HG03571 (cell line): ENCODE measurements at regions not wholly inside any gene's neighbourhood (a gene's known extent, or its start where the extent isn't known, plus 50 kb on each side); places are given as distances from the start of the nearest gene placed in this dataset.
"Not testable (repeated sequence)": the region's sequence is repeated elsewhere in the genome, so short reads cannot be mapped to it uniquely, and the experiment has no call there.

Experiments used
- ATAC-seq: cut with Tn5 transposase; IDR thresholded peaks from one replicate; pipeline ENCODE4 v1.9.1; 2021; ENCODE audit not compliant: unreplicated experiment

DNA sequence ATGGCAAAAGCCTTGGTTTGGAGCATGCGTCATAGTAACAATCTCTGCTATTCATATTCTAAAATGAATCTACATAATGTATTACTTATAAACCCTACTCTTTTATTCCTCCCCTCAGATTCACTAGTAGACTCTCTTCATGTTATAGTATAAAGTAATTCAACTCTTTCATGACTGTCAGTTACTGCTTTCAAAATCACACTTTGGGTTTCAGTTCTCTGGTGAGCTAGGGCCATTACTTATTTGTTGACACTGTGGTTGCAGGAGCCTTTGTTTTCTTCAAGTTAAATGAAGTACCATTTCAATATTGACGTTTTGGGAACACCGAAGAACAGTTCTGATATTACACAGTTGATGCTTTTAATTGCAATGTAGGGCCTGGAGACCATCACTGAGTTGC is 378.4 kb downstream of the DDX10 start:
- ATAC-seq: no peak

DNA sequence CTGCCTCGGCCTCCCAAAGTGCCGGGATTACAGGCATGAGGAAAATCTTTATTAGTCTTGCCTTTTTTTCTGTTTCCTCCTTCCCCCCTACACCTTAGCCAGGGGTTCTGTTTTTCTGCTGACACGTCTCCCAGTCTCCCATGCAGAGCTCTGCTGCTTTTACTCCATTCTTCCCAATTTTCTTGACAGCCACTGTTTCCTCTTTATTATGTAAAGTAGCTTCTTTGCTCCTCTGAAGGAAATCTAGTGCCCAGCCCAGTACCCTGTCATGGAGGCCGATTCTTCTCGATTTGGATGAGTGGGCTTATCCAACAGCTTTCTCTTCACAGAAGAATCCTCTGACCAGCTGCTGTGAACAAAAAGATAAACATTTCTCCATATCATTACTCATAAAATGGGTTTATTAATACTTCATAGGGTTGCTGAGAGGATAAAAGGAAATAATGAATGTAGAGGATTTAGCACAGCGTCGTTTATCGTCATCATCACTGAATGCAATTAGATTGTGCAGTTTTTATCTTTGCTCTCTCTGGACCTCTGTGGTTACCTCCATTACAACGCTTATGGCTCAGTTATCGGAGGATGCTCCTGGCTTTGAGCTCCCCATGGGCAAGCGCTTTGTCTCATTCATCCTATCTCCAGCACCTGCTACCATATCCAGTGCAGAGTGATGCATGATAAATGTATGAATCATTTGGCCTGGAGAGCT is 375.6 kb upstream of the C11orf87 start:
- ATAC-seq: no peak

DNA sequence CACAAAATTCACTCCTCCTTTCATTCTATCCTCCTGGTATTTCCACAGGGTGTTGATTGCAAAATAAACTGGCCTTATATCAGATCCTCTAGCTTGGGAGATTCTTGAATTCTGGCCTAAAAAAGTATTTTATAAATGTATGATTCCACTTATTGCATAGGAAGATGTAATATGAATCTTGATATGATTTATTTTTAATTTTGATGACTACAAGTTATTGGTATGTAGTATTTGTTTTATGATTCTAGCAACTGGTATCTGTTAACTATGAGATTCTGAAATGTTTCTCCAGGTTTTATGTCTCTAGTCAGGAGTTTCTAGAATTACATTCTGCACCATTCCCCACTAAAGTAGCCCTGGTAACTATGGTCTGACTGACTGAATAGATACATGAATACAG is 373.9 kb upstream of the C11orf87 start:
- no peak for ATAC-seq

DNA sequence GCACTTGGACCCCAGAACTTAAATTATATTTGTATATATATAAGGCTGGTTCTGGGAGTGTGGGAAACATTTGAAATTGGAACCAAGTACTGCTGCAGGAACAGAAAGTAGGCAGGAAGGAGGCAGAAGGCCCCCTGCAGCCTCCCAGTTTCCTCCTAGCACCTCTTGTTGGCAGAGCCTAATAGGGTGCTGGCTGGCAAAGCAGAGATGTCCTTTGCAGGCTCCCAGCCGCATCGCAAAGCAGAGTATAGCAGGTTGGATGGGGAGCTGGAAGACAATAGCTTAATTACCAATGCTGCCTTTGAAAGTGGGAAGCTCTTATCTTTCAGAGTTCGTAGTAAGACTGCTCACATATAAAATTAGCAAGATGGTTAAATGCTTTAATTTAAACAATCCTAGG is 370.8 kb upstream of the C11orf87 start:
- ATAC-seq: no peak

DNA sequence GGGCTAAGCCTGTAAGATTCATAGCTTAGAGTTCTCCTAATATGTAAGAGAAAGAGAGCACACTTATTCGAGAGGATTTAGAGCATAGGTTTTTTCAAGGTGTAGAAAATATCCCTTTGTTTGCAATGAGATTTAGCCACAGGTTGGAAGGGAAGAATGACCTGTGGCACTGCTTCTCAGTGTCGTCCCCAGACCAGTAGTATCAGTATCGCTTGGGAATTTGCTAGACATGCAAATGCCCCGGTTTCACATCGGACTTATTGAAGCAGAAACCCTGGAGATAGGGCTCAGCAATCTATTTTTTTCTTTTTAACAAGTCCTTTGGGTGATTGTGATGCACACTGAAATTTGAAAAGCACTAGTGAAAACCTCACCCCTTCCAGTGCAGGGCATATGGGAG is 362.6 kb upstream of the C11orf87 start:
- no peak for ATAC-seq

DNA sequence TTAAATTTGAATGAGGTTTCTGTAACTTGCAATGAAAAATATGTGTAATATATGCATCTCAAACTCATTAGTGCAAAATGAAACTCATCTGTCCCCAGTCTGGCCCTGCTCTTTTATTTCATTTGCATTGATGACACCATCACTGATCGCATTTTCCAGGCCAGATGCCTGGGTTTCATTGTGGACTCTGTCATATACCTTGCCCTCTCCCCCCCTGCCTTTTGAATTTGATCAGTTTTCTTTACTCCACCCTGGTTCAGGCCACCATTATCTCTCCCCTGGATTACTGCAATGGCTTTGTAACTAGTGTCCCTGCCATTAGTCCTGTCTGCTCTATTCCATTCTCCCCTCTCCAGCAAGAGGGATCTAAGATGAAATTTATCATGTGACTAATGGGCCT is 360.6 kb upstream of the C11orf87 start:
- ATAC-seq: no peak

DNA sequence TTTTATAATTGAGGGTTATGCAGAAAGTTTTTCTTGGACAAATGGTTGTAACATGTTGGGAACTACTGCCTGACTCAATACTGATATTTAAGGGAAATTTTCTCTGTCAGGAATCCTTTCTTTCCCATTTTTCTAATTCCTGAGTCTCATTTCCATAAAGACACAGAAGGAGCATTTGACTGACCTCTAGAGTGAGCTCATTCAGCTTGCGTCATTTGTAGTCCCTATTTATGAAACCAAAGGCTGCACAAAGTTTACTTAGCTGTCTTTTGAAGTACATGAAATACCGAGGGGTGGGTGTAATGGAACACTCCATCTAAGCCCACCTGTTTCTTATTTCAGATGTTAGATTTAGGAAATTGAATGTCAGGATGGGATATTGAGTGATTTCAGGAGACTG is 359.5 kb upstream of the C11orf87 start:
- no peak for ATAC-seq

DNA sequence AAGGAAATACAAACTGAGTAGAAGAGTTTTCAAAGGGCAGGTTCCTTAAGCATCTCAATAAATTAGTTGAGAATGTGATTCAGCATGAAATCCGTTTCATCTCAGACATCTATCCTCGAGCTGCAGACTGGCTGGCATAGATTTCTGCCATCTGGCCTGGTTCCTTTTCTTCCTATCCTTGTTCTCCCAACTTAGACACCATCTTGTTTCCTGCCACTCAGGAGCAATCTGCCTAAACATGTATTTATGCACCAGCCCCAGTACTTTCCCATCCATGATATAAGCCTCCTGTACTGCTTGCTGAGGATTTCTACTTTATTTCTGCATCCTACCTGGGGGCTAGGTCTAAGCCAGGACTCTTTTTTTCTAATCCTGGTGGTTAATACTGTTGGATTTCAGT is 359.1 kb upstream of the C11orf87 start:
- no peak for ATAC-seq

DNA sequence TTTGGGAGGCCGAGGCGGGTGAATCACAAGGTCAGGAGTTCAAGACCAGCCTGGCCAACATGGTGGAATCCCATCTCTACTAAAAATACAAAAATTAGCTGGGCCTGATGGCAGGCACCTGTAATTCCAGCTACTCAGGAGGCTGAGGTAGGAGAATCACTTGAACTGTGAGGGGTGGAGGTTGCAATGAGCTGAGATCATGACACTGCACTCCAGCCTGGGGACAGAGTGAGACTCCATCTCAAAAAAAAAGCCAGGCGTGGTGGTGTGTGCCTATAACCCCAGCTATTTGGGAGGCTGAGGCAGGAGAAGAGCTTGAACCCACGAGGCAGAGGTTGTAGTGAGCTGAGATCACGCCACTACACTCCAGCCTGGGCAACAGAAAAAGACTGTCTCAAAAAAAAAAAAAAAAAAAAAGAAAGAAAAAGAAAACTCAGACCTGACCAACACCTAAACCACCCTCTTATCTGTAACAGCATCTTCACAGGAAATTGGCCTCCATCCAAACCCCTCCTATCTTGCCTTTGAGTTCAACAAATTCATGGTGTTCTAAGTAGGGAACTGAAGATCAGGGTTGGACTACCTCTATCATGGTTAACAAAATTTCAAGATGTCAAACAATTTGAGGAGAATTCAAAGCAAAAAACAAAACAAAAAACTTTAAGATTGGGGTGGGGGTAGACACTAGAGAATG is 357.2 kb upstream of the C11orf87 start:
- ATAC-seq: not testable (repeated sequence)

DNA sequence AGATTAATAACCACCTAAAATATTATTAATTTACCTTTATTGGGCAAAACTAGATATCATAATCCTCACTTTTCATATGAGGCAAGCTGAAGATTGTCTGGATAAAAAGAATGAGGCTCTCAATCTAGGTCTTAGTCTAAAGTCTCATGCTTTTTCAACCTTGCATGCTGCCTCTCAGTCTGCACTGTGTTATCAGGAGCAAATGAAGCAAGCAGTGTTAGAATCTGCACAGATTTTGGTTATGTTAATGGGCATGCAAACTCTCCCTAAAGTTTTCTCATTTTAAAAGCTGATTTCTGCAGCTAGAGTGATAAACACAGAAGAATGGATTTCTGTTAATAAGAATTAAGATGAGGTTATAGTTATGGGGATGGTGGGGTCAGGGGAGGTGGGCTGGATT is 350.7 kb upstream of the C11orf87 start:
- no peak for ATAC-seq

DNA sequence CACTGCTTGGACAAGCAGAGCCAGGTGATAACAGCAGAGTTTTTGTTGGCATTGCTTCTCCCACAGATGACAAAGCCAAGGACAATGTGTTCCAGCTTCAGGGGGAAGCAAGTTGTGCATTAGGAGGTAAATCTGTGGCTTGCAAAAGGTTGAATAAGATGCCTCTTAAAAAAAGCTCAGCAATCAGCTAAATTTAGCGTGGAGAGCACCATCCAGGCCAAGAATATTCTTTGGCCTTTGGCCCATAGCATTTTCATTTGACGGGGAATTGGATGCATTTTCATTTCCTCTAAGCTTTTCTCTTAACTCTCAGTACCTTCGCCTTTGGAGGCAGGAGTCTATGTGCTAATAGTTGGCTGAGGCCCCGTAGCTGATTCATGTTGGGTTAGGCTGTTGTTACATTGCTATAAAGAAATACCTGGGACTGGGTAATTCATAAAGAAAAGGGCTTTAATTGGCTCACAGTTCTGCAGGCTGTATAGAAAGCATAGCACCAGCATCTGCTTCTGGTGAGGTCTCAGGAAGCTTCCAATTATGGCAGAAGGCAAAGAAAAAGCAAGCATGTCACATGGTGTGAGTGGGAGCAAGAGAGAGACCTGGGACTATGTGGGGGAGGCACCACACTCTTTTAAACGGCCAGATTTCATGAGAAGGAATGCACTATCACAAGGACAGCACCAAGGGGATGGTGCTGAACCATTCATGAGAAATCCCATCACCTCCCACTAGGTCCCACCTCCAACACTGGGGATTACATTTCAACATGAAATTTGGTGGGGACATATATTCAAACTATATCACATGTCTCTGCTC is 350.1 kb upstream of the C11orf87 start:
- no peak for ATAC-seq

DNA sequence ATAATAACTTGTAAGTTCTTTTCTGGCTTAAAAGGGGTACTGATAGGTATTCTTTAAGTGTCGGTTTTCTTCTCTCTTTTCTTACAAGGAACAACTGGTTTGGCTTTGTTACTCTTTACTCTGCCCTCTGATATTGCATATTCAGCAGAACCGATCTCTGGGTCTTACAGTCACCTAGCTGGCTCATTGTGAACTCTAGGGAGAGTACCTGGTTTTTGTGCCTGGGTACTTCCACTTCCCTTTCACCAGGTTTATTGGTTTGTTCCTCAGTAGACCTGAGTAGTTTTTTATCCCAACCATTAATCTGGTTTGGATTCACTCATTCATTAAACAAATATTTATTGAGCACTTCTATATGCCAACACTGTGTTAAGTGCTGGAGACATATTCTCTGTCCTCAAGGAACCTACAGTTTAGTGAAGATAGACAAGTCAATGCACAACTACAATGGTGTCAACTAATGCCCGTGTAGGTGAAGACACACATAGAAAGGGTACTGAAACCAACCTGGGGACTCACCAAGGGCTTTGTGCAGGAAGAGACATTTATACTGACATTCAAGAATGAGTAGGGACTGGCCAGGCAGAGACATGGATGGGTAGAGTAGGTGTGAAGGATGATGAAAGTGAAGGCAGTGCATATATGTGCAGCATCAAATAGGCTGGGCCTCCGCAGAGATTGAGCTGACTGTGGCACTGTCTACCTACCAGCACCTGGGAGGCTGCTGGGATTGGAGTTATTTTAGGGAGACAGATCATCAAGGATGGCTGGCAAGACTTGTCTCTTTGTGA is 348.8 kb upstream of the C11orf87 start:
- no peak for ATAC-seq

DNA sequence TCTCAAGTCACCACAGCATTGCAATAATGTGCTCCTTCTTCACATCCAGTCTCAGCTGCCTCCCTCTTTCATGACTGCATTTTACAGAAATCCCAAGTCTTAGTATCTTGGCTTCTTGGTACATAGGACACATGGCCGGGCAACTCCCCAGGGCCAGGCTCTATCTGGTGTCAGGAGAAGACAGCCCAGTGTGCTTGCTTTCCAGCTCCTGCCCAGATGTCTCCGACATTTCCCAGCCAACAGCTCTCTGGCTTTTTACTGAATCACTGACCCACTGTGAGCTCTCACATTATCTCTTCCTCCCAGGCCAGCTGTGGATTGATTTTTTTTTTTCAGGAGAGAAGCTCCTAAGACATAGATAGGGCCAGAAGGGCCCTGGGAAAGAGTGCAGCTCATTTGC is 346.0 kb upstream of the C11orf87 start:
- no peak for ATAC-seq

DNA sequence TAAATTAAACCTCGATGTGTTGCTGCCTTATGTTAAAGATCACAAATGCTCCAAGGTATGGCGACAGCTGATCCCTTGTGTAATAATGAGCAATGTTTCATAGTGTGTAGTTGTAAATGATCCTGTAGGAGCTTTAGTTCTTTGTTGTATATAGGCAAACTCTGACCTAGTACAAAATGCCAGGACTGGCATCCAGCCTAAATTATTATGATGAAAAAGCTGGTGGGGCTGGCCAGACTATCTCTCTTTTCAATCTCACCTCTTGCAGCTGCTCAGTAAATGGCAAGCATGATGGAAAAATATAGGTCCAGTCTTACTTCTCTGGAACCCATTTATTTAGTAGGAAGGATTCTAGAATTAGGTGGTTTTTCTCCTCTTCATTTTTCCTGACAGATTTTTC is 345.1 kb upstream of the C11orf87 start:
- no peak for ATAC-seq

DNA sequence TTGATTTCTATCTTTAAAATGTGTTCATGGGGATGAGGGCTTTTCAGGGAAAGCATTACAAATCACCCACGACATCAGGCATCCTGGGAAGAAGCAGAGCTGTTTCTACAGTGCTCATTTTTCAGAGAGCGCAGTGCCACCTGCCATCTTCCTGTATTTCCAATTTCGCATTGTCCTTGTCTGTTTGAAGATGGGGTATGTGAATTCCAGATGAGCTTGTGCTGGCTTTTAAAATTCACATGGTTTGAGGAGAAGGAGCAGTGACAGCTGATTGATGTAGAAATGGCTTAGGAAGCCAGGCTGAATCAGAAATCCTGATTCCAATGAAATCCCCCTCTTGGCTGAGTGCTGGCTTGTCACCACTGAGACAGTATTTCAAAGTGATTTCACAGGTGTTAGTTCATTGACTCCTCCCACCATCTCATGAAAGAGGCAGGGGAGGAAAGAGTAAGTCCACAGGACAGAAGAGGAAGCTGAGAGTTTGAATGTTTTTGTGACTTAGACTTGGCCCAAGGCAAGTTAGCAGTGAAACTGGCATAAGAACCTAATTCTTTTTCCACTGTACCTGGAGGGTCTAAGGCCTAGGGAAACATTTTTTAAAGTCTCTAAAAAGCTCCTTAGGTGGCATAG is 344.6 kb upstream of the C11orf87 start:
- ATAC-seq: no peak

DNA sequence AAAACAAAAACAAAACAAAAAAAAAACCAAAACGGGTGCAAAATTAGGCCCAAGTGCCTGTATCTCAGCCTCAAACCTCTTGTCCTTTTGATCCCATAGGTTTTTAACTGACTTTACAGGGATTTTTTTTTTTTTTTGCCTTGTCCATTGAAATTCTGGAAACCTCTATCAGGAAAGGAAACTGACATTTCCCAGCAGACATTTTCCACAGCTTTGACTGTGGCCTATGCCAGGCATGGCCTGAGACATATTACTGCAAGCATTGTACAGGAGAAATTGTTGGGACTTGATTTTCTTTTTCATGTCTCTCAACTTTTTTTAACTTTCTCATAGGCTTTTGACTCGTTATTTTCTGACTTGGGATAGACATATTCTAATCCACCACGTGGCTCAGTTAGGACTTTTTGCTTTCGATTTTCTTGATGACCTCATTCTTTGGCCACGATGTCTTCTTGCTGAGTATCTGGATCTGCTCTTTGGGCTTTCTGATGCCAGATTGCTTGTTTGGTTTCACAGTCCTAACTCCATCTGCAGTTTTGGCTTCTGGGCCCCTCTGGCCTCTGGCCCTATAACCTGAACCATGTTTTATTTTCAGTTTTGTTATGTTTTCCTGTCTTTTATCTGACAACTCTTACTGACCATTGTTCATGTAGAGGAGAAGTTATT is 336.1 kb upstream of the C11orf87 start:
- ATAC-seq: no peak

DNA sequence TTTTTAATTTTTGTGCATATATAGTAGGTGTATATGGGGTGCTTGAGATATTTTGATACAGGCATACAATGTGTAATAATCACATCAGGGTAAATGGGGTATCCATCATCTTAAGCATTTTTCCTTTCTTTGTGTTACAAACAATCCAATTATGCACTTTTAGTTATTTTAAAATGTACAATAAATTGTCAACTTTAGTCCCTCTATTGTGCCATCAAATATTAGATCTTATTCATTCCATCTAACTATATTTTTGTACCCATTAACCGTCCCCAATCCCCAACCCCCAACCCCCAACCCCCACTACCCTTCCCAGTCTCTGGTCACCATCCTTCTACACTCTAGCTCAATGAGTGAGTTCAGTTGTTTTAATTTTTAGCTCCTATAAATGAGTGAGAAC is 335.1 kb upstream of the C11orf87 start:
- ATAC-seq: no peak

DNA sequence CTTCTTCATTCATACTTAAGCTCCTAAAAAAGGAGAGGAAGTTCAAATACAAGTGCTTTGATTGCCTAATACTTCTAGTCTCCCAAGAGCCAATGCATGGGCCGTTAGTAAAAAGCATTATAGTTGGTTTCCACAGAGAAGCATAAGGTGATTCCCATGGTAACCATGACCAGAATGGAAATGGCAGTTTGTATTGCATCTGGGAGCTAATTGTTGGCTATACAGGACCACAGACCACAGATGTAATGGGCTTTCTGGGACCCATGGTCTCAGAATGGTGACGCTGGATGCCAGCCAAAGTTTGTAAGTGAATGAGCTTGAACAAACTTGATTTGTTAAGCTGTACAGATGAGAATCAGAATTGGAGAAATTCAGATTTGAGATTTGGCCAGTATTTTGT is 333.9 kb upstream of the C11orf87 start:
- ATAC-seq: no peak

DNA sequence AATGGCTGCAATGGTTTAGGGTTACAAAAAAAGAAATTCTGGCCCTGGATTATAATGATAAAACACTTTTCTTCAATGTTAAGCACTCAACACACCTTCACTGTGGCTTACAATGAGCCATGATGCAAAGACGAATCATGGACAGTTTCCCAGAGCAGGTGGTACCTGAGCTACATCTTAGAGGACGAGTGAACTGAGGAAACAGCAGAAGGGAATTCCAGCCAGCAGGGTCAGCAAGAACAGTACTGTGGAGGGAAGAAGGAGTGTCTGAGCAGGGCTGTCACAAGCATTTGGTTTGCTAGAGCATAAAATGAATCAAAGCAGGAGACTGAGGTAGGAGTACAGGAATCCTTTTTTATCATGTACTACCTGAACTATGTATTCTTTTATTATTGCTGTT is 332.8 kb upstream of the C11orf87 start:
- no peak for ATAC-seq

DNA sequence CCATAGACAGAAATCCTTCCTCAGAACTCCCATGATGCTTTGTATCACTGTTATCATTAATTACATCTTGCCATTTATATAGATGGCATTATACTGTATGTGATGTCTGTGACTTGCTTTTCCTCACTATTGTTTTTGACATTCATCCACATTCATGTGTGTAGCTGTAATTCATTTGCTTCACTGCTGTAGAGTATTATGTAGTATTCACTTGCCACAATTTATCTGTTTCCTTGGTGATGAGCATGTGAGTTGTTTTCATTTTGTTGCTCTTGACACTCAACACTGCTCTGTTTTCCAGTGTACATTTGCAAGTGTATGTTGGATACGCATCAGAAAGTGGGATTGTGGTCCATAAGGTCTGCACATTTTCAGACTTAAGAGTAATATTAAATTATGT is 328.6 kb upstream of the C11orf87 start:
- no peak for ATAC-seq
